Osteoblast (primary cell): ENCODE measurements at regions not wholly inside any gene's neighbourhood (a gene's known extent, or its start where the extent isn't known, plus 50 kb on each side); places are given as distances from the start of the nearest gene placed in this dataset.

Experiments
- DNase-seq: peaks from one replicate; pipeline ENCODE4 v3.0.0; 2011; ENCODE audit warnings: low spot score, mixed read lengths; ENCODE audit not compliant: insufficient read length; ENCODE audit errors: missing footprints
- H2AFZ ChIP-seq: 2 replicates; pipeline ENCODE4 v1.6.0; 2011; ENCODE audit warnings: mild to moderate bottlenecking, low read length
- H3K27ac ChIP-seq: 2 replicates; pipeline ENCODE4 v1.5.1; 2011; ENCODE audit warnings: mild to moderate bottlenecking, low read depth, low read length, moderate library complexity
- H3K27me3 ChIP-seq: 2 replicates; pipeline ENCODE4 v1.6.0; 2012; ENCODE audit warnings: mild to moderate bottlenecking, control low read depth, inconsistent platforms, low read length, moderate library complexity; ENCODE audit not compliant: insufficient read depth
- H3K36me3 ChIP-seq: 2 replicates; pipeline ENCODE4 v1.5.1; 2011; ENCODE audit warnings: mild to moderate bottlenecking, low read length, control low read depth, moderate library complexity; ENCODE audit not compliant: insufficient read depth
- H3K4me1 ChIP-seq: 2 replicates; pipeline ENCODE4 v1.5.1; 2011; ENCODE audit warnings: mild to moderate bottlenecking, low read length, control low read depth, moderate library complexity; ENCODE audit not compliant: insufficient read depth
- H3K4me2 ChIP-seq: 2 replicates; pipeline ENCODE4 v1.6.0; 2011; ENCODE audit warnings: mild to moderate bottlenecking, low read length; ENCODE audit not compliant: insufficient read depth
- H3K4me3 ChIP-seq: fragments of 200-600 bp; sonication (generic); 3 replicates; pipeline ENCODE4 v1.5.1; 2012; ENCODE audit warnings: mild to moderate bottlenecking, low read length, inconsistent platforms; ENCODE audit not compliant: insufficient read depth
- H3K79me2 ChIP-seq: 2 replicates; pipeline ENCODE4 v1.6.0; 2012; ENCODE audit warnings: mild to moderate bottlenecking, low read length, control low read depth, inconsistent platforms; ENCODE audit not compliant: insufficient read depth
- H3K9me3 ChIP-seq: 2 replicates; pipeline ENCODE4 v1.5.1; 2011; ENCODE audit warnings: low read depth, low read length, control low read depth
- H4K20me1 ChIP-seq: 2 replicates; pipeline ENCODE4 v1.6.0; 2012; ENCODE audit warnings: mild to moderate bottlenecking, low read length, control low read depth; ENCODE audit not compliant: insufficient read depth
- TF ChIP-seq, protein P1 (sequence below): IDR thresholded peaks from 2 replicates; pipeline ENCODE4 v1.5.1; 2011; ENCODE audit warnings: mild to moderate bottlenecking, low read depth, low read length, moderate library complexity; ENCODE audit errors: extremely low read depth

DNA sequence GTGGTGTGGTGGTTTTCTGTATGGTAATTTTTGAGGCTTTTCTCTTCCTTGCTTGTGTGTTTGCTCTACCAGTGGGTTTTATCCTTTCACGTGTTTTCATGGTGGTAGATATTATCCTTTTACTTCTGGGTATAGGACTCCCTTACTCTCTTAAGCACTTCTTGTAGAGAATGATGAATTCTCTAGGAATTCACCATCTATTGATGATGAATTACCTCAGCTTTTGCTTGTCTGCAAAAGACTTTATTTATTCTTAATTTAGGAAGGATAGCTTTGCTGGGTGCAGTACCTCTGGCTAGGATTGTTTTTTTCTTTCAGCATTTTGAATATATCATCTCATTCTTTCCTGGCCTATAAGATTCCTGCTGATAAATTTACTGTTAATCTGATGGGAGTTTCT is 415.3 kb downstream of the PDGFC start:
- Histone ChIP-seq H3K4me1 (peaks cover 18% of the 10 kb centered on the region), H3K27me3 (no peaks in the 10 kb centered on the region), H3K79me2 (no peaks in the 10 kb centered on the region), H3K36me3 (no peaks in the 10 kb centered on the region), H4K20me1 (no peaks in the 10 kb centered on the region), H3K4me2 (no peak overlapping the region), H3K9me3 (no peaks in the 10 kb centered on the region), H2AFZ (no peak overlapping the region), H3K27ac (no peak overlapping the region), H3K4me3 (no peak overlapping the region)
- DNase-seq, result no peak
- TF ChIP-seq, protein P1, sequence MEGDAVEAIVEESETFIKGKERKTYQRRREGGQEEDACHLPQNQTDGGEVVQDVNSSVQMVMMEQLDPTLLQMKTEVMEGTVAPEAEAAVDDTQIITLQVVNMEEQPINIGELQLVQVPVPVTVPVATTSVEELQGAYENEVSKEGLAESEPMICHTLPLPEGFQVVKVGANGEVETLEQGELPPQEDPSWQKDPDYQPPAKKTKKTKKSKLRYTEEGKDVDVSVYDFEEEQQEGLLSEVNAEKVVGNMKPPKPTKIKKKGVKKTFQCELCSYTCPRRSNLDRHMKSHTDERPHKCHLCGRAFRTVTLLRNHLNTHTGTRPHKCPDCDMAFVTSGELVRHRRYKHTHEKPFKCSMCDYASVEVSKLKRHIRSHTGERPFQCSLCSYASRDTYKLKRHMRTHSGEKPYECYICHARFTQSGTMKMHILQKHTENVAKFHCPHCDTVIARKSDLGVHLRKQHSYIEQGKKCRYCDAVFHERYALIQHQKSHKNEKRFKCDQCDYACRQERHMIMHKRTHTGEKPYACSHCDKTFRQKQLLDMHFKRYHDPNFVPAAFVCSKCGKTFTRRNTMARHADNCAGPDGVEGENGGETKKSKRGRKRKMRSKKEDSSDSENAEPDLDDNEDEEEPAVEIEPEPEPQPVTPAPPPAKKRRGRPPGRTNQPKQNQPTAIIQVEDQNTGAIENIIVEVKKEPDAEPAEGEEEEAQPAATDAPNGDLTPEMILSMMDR, result no peak

DNA sequence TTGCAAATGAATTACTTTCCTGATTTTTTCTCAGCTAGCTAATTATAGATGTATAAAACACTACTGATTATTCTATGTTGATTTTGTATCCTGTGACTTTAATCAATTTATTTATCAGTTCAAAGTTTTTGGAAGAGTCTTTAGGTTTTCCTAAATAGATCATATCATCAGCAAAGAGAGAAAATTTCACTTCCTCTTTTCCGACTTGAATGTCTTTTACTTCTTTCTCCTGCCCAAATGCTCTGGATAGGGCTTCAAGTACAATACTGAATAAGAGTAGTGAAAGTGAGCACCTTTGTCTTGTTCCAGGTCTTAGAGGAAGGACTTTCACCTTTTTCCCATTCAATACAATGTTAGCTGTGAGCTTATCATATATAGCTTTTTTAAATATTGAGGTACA is 417.9 kb downstream of the PDGFC start:
- Histone ChIP-seq H2AFZ (no peak overlapping the region), H3K79me2 (no peaks in the 10 kb centered on the region), H3K4me2 (no peak overlapping the region), H3K27ac (no peak overlapping the region), H3K4me1 (peaks cover 7% of the 10 kb centered on the region), H3K9me3 (no peaks in the 10 kb centered on the region), H4K20me1 (no peaks in the 10 kb centered on the region), H3K27me3 (no peaks in the 10 kb centered on the region), H3K4me3 (no peak overlapping the region), H3K36me3 (no peaks in the 10 kb centered on the region)
- DNase-seq, result no peak
- TF ChIP-seq, protein P1, result no peak

DNA sequence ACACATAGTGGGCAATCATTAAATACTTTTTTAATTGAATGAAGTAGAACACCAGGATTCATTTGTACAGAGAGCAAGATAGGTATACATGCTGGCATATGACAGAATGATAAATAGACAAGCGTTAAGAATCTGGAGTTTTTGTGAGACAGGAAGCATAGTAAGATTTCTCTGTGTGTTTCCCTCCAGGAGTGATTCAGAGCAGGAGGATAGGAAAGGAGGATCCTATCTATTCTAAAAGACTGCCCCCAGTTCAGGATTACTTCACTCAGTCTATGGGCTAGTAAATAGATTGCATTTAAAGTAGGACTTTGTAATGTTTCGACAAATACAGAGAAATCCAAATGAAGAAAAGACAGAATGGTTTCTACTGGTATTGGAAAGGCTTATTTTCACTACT is 423.7 kb downstream of the PDGFC start:
- Histone ChIP-seq H3K27ac (peak overlapping the region; percentile 63), H3K27me3 (no peaks in the 10 kb centered on the region), H3K4me2 (peak overlapping the region; percentile 34), H4K20me1 (no peaks in the 10 kb centered on the region), H3K4me3 (no peak overlapping the region), H2AFZ (no peak overlapping the region), H3K4me1 (peaks cover 35% of the 10 kb centered on the region), H3K79me2 (no peaks in the 10 kb centered on the region), H3K9me3 (no peaks in the 10 kb centered on the region), H3K36me3 (no peaks in the 10 kb centered on the region)
- TF ChIP-seq, protein P1, result no peak
- DNase-seq, result no peak

DNA sequence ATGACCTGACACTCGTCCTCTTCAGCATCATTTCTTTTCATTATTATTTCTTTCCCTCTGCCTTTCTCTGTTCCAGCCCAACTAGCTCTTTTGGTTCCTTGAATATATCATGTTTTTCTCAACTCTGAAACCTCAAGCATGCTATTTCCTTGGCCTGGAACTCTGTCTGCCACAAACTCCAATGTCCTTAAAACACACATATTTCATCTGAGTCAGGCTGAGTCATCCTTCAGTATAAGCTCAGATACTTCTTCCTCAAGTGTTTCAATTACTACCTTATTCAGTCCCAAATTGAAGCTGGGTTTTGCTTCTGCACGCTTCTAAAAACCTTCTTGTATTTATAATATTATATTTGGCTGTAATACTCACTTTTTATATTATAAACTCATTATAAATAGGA is 424.2 kb downstream of the PDGFC start:
- Histone ChIP-seq H2AFZ (peak overlapping the region; percentile 17), H3K4me3 (no peak overlapping the region)
- TF ChIP-seq, protein P1, result no peak

More for the DNA sequence above, 424.2 kb downstream of the PDGFC start:
- H4K20me1 ChIP-seq, result no peaks in the 10 kb centered on the region
- peaks cover 35% of the 10 kb centered on the region for H3K4me1 ChIP-seq
- H3K9me3 ChIP-seq, result no peaks in the 10 kb centered on the region
- H3K36me3 ChIP-seq, result no peaks in the 10 kb centered on the region
- no peaks in the 10 kb centered on the region for H3K79me2 ChIP-seq
- H3K27me3 ChIP-seq, result no peaks in the 10 kb centered on the region
- H3K27ac ChIP-seq, result peak overlapping the region; percentile 63
- DNase-seq, result peak; percentile 64
- H3K4me2 ChIP-seq, result peak overlapping the region; percentile 34
